Fibroblast of skin of right quadriceps (primary cell): ENCODE measurements at regions not wholly inside any gene's neighbourhood (a gene's known extent, or its start where the extent isn't known, plus 50 kb on each side); places are given as distances from the start of the nearest gene placed in this dataset.

ENCODE experiments used
- DNase-seq: peaks from one replicate; pipeline ENCODE4 v3.0.0-alpha.2; 2013

- DNase-seq: no peak
Observed at GRCh38 chr1:56062625-56063024, 516.7 kb downstream of the PLPP3 start.

GRCh38 chr1:56061824-56062223, 517.5 kb downstream of the PLPP3 start:
- DNase-seq: no peak

GRCh38 chr1:56060906-56061305, 518.5 kb downstream of the PLPP3 start:
- DNase-seq: peak; percentile 57

DNA sequence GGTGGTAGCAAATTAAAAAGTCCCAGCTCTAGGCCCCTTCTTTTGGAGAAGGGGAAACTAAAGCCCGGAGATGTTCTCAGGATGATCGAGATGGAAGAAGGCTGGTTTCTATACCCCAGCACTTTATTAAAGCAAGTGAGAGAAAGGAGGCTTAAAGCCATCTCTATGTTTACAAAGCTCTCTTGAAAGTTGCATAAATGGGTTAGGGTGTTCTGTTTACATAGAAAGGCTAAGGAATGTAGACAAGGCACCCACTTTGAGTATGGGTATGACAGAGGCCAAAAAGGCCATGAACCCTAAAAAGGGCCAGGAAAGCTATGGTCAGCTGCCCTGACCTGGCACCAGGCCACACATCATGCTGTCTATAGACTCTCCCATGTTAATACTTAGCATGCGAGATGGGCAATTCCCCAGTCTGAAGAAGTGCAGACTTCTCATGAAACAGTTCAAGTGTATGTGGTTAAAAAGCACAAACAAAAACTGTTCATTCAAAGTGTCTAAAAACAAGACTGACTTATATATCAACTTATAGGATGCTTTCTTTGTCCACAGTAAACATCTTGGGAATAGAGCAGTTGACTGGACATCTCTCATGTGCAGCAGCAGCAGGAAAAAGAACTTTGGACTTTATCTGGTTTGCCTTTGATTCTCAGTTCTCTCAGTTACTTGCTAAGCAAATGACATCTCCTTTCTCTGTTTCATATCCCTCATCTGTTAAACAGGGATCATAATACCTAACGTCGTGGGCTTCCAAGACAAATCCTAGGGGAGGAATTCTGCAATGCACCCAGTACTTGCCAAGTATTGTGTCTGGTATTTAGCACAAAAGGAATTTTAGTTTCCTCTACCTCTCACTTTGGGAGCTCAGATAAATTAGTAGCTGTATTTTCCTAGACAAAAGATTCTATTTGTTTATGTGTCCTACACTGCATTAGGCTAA, 521.6 kb downstream of the PLPP3 start:
- peak; percentile 23 for DNase-seq

GRCh38 chr1:56056438-56057287, 522.7 kb downstream of the PLPP3 start:
- DNase-seq: peak; percentile 89

GRCh38 chr1:56054959-56055358, 524.4 kb downstream of the PLPP3 start:
- no peak for DNase-seq

DNA sequence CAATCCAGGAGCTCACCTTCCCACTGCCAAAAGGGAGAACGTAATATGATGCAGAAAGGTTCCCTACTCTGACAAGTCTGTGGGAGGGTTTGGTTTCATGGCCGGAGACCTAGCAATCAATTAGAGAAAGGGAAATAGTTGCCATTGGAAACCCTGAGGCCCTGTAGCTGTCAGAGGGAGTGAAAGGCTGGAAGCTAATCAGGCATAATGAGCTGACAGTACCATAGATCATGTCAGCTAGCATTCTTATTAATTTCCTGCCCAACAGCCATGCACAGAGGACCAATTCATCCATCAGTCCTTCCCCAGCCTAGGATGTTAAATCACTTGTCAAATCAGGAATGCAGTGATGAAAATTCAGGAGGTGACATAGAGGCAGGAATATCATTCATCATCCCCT, 527.3 kb downstream of the PLPP3 start:
- no peak for DNase-seq

DNA sequence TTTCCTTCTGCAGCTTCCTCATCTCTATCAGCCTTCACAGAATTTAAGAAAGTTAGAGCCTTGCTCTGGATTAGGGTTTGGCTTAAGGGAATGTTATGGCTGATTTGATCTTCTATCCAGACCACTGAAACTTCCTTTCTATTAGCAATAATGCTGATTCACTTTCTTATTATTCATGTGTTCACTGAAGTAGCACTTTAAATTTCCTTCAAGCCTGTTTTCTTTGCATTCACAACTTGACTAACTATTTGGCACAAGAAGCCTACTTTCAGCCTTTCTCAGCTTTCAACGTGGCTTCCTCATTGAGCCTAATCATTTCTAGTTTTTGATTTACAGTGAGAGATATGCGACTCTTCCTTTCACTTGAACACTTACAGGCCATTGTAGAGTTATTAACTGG, 528.5 kb downstream of the PLPP3 start:
- no peak for DNase-seq

DNA sequence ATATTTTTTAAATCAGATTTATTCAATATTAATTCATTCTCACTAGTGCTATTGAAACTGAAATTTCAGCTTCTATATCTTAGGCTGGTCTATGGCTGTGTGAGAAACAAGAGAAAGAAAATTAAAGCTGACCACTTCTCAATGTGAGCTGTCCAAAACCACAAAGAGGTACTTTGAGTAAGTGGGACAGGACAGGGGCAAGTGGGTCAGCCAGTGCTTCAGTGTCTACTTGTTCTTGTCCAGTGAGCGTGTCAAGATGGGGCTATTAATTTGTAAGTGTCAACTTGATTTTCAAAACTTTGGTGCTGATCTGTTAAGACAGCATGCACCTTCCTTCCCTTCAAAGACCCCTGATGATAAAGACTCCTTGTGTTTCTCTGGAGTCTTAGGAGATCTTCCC, 533.9 kb downstream of the PLPP3 start:
- DNase-seq: no peak

DNA sequence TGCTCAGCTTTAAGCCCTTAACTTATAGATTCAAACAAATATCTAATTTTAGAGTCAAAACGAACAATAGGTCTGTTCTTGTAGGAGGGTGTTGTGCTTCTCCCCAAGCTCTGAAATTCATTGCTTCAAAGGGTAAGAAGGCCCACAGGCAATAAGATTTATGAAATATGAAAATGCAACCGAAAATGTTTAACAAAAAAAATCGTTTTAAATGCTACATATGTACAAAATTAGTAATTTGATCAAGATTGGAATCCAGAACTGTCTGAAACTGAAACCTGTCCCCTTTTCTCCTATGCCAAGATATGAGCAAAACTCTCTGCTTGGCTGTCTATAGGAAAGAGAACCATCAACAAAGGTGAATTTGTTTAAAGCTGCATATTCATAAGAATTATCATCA, 534.3 kb downstream of the PLPP3 start:
- DNase-seq: no peak

- no peak for DNase-seq
Observed at GRCh38 chr1:56036479-56036878, 542.9 kb downstream of the PLPP3 start.

DNA sequence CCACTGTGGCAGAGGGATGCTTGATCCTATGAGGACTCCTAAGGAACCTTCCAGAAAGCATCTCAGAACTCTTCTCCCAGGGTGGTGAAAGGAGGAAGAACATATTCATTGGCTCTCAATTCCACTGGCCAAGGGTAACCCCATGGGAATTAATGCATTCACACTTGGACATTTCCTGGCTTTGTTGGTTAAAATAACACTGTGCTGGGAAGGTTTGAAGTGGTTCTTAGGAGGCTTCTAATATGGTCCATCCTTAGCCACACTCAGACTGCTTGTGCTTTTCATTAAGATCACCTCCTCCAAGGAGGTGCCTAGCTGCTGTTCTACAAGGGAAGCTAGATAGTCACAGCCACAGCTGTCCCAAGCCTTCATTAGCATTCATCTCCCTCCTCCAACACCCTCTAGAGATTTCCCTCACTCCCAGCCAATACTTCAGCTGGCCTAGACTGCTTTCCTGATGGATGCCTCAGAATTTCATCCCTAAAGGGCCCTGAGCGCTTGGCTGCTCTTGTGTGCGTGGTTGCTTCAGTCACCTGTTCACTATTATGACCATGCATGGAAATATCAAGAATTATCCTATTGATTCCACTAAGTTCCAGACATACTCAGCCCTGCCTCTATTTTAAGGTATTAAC, 544.4 kb downstream of the PLPP3 start:
- DNase-seq: peak; percentile 14

DNA sequence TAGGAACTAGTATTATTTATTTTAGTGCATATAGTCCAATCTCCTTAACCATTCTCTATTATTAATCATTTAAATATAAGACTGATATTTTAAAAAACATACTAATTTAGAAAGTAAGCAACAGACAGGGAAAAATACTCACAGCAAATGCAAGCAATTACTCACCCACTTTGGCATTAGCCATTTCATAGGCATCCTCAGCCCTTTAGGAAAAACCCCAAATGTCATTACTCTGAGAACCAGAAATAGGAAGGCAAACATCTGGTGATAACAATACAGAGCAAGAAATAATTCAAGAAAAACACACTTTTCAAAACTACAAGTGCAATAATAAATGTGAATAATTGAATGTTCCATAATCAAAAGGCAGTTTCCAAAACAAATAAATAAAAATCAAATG, 545.1 kb downstream of the PLPP3 start:
- DNase-seq: peak; percentile 68

GRCh38 chr1:56033321-56034037, 545.9 kb downstream of the PLPP3 start:
- no peak for DNase-seq

- DNase-seq: peak; percentile 9
Observed at GRCh38 chr1:56032096-56032676, 547.2 kb downstream of the PLPP3 start.

DNA sequence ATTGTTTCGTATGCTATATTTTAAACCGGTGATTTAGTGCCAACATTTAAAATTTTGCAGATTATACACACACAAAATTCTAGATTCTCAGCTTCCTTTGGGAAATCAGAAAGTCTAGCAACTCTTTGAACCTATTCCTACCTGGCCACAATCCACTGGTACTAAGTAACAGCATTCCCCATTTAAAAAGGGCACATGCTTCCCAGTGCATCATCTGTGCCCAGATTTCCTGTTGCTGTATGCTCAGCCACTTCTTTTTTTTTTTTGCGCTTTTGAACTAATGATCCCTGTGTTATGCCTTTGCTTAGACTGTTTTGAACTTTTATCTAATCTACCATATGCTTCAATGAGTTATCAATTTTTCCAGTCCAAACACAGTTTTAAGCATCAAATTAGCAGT, 548.4 kb downstream of the PLPP3 start:
- no peak for DNase-seq

DNA sequence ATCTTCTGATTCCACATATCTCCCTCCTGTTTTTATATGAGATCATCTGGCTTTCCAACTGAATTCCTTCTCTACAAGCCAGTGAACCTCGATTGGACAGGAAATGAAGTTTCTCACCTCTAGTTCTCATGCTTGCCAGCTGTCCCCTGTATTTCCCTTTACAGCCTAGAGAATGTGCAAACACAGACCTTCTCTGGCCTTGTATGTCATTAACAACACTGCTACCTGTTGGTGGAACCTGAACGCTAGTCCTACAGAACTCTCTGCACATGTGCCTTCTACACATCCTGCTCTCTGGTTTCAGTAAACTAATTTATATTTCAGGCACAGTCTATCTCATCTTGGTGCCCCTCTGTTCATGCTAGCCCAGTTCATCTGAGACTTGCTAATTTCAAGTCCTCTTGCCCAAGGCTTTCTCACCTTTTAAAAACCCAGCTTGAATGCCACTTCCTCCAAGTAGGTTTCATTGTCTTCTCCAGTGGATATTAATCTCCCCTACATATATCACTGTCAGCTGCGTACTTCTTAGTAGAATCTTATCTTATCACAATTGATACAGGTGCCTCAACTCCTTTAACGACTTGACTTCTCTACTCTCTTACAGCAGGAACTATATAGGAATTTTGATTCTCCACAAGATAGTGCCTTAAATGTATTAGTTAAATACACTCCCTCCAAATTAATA, 549.9 kb downstream of the PLPP3 start:
- no peak for DNase-seq

GRCh38 chr1:56028911-56029310, 550.5 kb downstream of the PLPP3 start:
- DNase-seq: no peak

GRCh38 chr1:56028244-56028643, 551.1 kb downstream of the PLPP3 start:
- DNase-seq: no peak

DNA sequence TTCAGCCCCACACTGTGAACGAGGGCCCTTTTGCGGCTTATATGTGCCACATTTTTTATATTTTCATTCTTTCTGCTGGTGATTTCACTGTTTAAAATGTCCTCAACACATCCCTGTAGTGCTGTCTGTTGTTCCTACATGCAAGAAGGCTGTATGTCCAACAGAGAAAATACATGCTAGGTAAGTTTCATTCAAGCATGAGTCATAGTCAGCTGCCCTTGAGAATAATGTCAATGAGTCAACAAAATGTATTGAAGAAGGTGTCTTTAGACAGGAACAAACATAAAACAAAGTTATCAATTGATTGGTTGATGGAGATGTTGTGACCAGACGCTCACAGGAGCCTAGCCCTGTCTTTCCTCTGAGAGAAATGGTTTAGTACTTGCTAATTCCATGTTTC, 553.4 kb downstream of the PLPP3 start:
- no peak for DNase-seq

GRCh38 chr1:56024155-56024554, 555.2 kb downstream of the PLPP3 start:
- DNase-seq: no peak

DNA sequence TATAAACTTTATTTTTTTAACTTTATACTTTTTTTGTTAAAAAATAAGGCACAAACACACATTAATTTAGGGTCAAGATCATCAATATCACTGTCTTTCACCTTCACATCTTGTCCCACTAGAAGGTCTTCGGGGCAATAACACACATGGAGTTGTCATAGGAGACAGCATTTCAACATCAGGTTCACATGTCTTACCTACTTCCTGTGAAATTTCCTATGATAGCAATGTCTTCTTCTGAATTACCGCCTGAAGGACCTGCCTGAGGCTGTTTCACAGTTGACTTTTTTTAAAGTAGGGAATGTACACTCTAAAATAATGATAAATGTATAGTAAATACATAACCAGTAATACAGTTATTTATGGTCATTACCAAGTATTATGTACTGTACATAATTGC, 559.4 kb downstream of the PLPP3 start:
- DNase-seq: no peak
